Stomach (tissue), 4 donors: ENCODE measurements at regions not wholly inside any gene's neighbourhood (a gene's known extent, or its start where the extent isn't known, plus 50 kb on each side); places are given as distances from the start of the nearest gene placed in this dataset.

Experiments
- CTCF ChIP-seq, 7 experiments: fragments of 450-650 bp in 4 of 7; fragments of 200-600 bp in 3 of 7; sonication (generic) in 3 of 7; IDR thresholded peaks; one replicate each; pipeline ENCODE4 v1.5.1; 2016 to 2019; ENCODE audit warnings: antibody characterized with exemption in 7 of 7, control low read depth in 2 of 7, mild to moderate bottlenecking in 1 of 7
- POLR2AphosphoS5 ChIP-seq, 3 donors: sonication (generic); formaldehyde crosslinking; IDR thresholded peaks; one replicate each; pipeline ENCODE4 v1.6.1; 2016; ENCODE audit warnings: antibody characterized with exemption in 3 of 3

- TF ChIP-seq CTCF (IDR thresholded peaks at IDR 0.05) (no peak), POLR2AphosphoS5 (IDR thresholded peaks at IDR 0.05) (no peak)
Measured at GRCh38 chr2:116879650-116880160, 934.8 kb upstream of the DDX18 start.
